Stimulated activated CD4-positive, alpha-beta T cell treated with anti-CD3 and anti-CD28 coated beads, Interleukin-1b, Interleukin-23, amount 100 ng/mL, for 48 hours (primary cell): ENCODE measurements at regions not wholly inside any gene's neighbourhood (a gene's known extent, or its start where the extent isn't known, plus 50 kb on each side); places are given as distances from the start of the nearest gene placed in this dataset.

ENCODE experiments used
- DNase-seq: peaks from one replicate; pipeline ENCODE4 v3.0.0-alpha.2; 2020

- DNase-seq: no peak
Measured at GRCh38 chr11:112361396-112361795, 100.7 kb upstream of the PLET1 start.

GRCh38 chr11:112363527-112363926 is 102.9 kb upstream of the PLET1 start:
- DNase-seq: no peak

- DNase-seq: no peak
Measured at GRCh38 chr11:112364962-112365481, 104.4 kb upstream of the PLET1 start.

GRCh38 chr11:112366012-112366411 is 105.4 kb upstream of the PLET1 start:
- DNase-seq: no peak

GRCh38 chr11:112366777-112367176 is 106.1 kb upstream of the PLET1 start:
- no peak for DNase-seq

GRCh38 chr11:112367461-112367860 is 106.8 kb upstream of the PLET1 start:
- DNase-seq: no peak

- no peak for DNase-seq
Measured at GRCh38 chr11:112367895-112368294, 107.2 kb upstream of the PLET1 start.

GRCh38 chr11:112368381-112368780 is 107.7 kb upstream of the PLET1 start:
- DNase-seq: no peak

GRCh38 chr11:112369374-112369773 is 108.7 kb upstream of the PLET1 start:
- DNase-seq: no peak

- DNase-seq: no peak
Measured at GRCh38 chr11:112369916-112370315, 109.3 kb upstream of the PLET1 start.

GRCh38 chr11:112374486-112375140 is 114.0 kb upstream of the PLET1 start:
- no peak for DNase-seq

- DNase-seq: no peak
Measured at GRCh38 chr11:112377946-112378345, 117.3 kb upstream of the PLET1 start.

GRCh38 chr11:112380464-112380863 is 119.8 kb upstream of the PLET1 start:
- DNase-seq: no peak

- no peak for DNase-seq
Measured at GRCh38 chr11:112381578-112381977, 120.9 kb upstream of the PLET1 start.

- no peak for DNase-seq
Measured at GRCh38 chr11:112382561-112382960, 121.9 kb upstream of the PLET1 start.

GRCh38 chr11:112388496-112388895 is 127.8 kb upstream of the PLET1 start:
- DNase-seq: no peak

- no peak for DNase-seq
Measured at GRCh38 chr11:112391086-112391485, 130.4 kb upstream of the PLET1 start.

- DNase-seq: no peak
Measured at GRCh38 chr11:112392904-112393303, 132.2 kb upstream of the PLET1 start.

- no peak for DNase-seq
Measured at GRCh38 chr11:112394304-112394703, 133.6 kb upstream of the PLET1 start.

- DNase-seq: no peak
Measured at GRCh38 chr11:112396076-112396475, 135.4 kb upstream of the PLET1 start.

GRCh38 chr11:112398798-112399478 is 138.3 kb upstream of the PLET1 start:
- DNase-seq: no peak

- no peak for DNase-seq
Measured at GRCh38 chr11:112400476-112401014, 139.9 kb upstream of the PLET1 start.

- no peak for DNase-seq
Measured at GRCh38 chr11:112401036-112401769, 140.5 kb upstream of the PLET1 start.

GRCh38 chr11:112403432-112403831 is 142.8 kb upstream of the PLET1 start:
- DNase-seq: no peak
